ENCODE measurements at regions not wholly inside any gene's neighbourhood (a gene's known extent, or its start where the extent isn't known, plus 50 kb on each side); places are given as distances from the start of the nearest gene placed in this dataset.

- TF ChIP-seq, protein P1, sequence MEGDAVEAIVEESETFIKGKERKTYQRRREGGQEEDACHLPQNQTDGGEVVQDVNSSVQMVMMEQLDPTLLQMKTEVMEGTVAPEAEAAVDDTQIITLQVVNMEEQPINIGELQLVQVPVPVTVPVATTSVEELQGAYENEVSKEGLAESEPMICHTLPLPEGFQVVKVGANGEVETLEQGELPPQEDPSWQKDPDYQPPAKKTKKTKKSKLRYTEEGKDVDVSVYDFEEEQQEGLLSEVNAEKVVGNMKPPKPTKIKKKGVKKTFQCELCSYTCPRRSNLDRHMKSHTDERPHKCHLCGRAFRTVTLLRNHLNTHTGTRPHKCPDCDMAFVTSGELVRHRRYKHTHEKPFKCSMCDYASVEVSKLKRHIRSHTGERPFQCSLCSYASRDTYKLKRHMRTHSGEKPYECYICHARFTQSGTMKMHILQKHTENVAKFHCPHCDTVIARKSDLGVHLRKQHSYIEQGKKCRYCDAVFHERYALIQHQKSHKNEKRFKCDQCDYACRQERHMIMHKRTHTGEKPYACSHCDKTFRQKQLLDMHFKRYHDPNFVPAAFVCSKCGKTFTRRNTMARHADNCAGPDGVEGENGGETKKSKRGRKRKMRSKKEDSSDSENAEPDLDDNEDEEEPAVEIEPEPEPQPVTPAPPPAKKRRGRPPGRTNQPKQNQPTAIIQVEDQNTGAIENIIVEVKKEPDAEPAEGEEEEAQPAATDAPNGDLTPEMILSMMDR (conservative IDR thresholded peaks at IDR 0.05) = no peak
- TF ChIP-seq ZFX (IDR thresholded peaks at IDR 0.05) = no peak
Measured at GRCh38 chr4:57639561-57640382, 529.6 kb upstream of the IGFBP7 start.
